ENCODE measurements at regions not wholly inside any gene's neighbourhood (a gene's known extent, or its start where the extent isn't known, plus 50 kb on each side); places are given as distances from the start of the nearest gene placed in this dataset.

DNA sequence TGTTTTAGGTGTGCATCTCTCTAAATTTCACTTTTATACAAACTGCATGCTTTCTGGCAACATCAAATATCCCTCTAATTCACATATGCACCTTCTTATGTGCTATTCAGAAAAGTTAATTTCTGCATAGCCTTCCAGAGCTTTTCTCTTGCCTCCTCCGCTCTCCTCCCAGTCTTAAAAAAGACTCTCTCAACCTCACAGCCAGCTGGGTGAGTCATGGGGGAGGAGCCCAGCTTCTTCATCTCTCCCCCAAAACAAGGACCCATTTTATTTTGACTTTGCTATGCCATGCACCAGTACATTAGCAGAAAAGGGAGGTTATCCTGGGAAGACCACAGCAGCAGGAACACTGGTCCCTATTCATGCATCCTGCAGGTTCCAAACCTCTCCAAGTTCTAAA is 234.4 kb downstream of the KCNA4 start:
- TF ChIP-seq, protein P1, sequence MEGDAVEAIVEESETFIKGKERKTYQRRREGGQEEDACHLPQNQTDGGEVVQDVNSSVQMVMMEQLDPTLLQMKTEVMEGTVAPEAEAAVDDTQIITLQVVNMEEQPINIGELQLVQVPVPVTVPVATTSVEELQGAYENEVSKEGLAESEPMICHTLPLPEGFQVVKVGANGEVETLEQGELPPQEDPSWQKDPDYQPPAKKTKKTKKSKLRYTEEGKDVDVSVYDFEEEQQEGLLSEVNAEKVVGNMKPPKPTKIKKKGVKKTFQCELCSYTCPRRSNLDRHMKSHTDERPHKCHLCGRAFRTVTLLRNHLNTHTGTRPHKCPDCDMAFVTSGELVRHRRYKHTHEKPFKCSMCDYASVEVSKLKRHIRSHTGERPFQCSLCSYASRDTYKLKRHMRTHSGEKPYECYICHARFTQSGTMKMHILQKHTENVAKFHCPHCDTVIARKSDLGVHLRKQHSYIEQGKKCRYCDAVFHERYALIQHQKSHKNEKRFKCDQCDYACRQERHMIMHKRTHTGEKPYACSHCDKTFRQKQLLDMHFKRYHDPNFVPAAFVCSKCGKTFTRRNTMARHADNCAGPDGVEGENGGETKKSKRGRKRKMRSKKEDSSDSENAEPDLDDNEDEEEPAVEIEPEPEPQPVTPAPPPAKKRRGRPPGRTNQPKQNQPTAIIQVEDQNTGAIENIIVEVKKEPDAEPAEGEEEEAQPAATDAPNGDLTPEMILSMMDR (conservative IDR thresholded peaks at IDR 0.05; ENCODE audit: low read length) = no peak
- TF ChIP-seq EZH2phosphoT487 (IDR thresholded peaks at IDR 0.05; ENCODE audit: borderline replicate concordance) = no peak

Data from Loucy (cell line).